GM12865 (cell line): ENCODE measurements at regions not wholly inside any gene's neighbourhood (a gene's known extent, or its start where the extent isn't known, plus 50 kb on each side); places are given as distances from the start of the nearest gene placed in this dataset.

Experiments
- DNase-seq: peaks from one replicate; pipeline ENCODE4 v3.0.0; 2010; ENCODE audit warnings: low read depth
- H3K4me3 ChIP-seq: 2 replicates; pipeline ENCODE4 v1.5.1; 2011; ENCODE audit warnings: mild to moderate bottlenecking, low read depth, low read length, control low read depth
- CTCF ChIP-seq: IDR thresholded peaks from 2 replicates; pipeline ENCODE4 v1.5.1; 2011; ENCODE audit warnings: low read length, control low read depth, low read depth, inconsistent platforms; ENCODE audit not compliant: insufficient read depth; ENCODE audit errors: missing control alignments

GRCh38 chr12:98048326-98048725, 467.1 kb upstream of the TMPO start:
- H3K4me3 ChIP-seq: no peak overlapping the region
- no peak for TF ChIP-seq CTCF
- no peak for DNase-seq

GRCh38 chr12:98053202-98053601, 462.2 kb upstream of the TMPO start:
- DNase-seq: no peak
- no peak for TF ChIP-seq CTCF
- H3K4me3 ChIP-seq: no peak overlapping the region

- TF ChIP-seq CTCF: no peak
- DNase-seq: no peak
- H3K4me3 ChIP-seq: no peak overlapping the region
These were observed 457.7 kb upstream of the TMPO start for GRCh38 chr12:98057701-98058100.

GRCh38 chr12:98058213-98058612, 457.2 kb upstream of the TMPO start:
- TF ChIP-seq CTCF: no peak
- DNase-seq: no peak
- H3K4me3 ChIP-seq: no peak overlapping the region

- no peak for TF ChIP-seq CTCF
- DNase-seq: no peak
- H3K4me3 ChIP-seq: no peak overlapping the region
These were observed 456.6 kb upstream of the TMPO start for GRCh38 chr12:98058838-98059237.

GRCh38 chr12:98059659-98060343, 455.6 kb upstream of the TMPO start:
- TF ChIP-seq CTCF: no peak
- DNase-seq: no peak
- H3K4me3 ChIP-seq: no peak overlapping the region

- TF ChIP-seq CTCF: no peak
- no peak overlapping the region for H3K4me3 ChIP-seq
- no peak for DNase-seq
These were observed 455.0 kb upstream of the TMPO start for GRCh38 chr12:98060411-98060810.
